CD4-positive, alpha-beta memory T cell (primary cell): ENCODE measurements at regions not wholly inside any gene's neighbourhood (a gene's known extent, or its start where the extent isn't known, plus 50 kb on each side); places are given as distances from the start of the nearest gene placed in this dataset.
A peak's percentile ranks its signal among the peaks of the same experiment; 100 is the strongest.
"Not testable (repeated sequence)": the region's sequence is repeated elsewhere in the genome, so short reads cannot be mapped to it uniquely, and the experiment has no call there.

Experiments used
- CTCF ChIA-PET: fragments of 350-600 bp; sonication (Branson Sonifier 250); formaldehyde crosslinking; loops from one replicate; lab custom pipeline; 2021; ENCODE audit warnings: inconsistent platforms; ENCODE audit not compliant: partially characterized antibody; lab: Charles Lee
- POLR2A ChIA-PET: fragments of 350-600 bp; sonication (Branson Sonifier 250); formaldehyde crosslinking; loops from one replicate; lab custom pipeline; 2021; ENCODE audit not compliant: partially characterized antibody; lab: Charles Lee
- DNase-seq, 5 donors: peaks; one replicate each; pipeline versions ENCODE4 v3.0.0 to v3.0.0-alpha.2; 2020 to 2022; ENCODE audit warnings: mixed read lengths in 1 of 5
- H3K27ac ChIP-seq: one replicate; pipeline ENCODE4 v1.7.0; 2013; ENCODE audit warnings: low read depth, low read length
- H3K27me3 ChIP-seq: 2 replicates; pipeline ENCODE4 v1.7.0; 2013; ENCODE audit warnings: mild to moderate bottlenecking, low read length, moderate library complexity; ENCODE audit not compliant: insufficient read depth
- H3K36me3 ChIP-seq: 2 replicates; pipeline ENCODE4 v1.7.0; 2013; ENCODE audit warnings: mild to moderate bottlenecking, low read length, moderate library complexity; ENCODE audit not compliant: insufficient read depth
- H3K4me1 ChIP-seq: 2 replicates; pipeline ENCODE4 v1.7.0; 2013; ENCODE audit warnings: mild to moderate bottlenecking, low read length, moderate library complexity; ENCODE audit not compliant: insufficient read depth
- H3K4me3 ChIP-seq, 2 donors: one replicate each; pipeline ENCODE4 v1.7.0; 2013; ENCODE audit warnings: low read length in 2 of 2, mild to moderate bottlenecking in 1 of 2
- H3K9me3 ChIP-seq, 2 donors: one replicate each; pipeline ENCODE4 v1.7.0; 2013; ENCODE audit warnings: low read length in 2 of 2, control low read depth in 1 of 2; ENCODE audit not compliant: control insufficient read depth in 1 of 2
- H3K27ac Mint-ChIP-seq, 7 donors: one replicate each; pipeline ENCODE4 v1.8.0; 2020 to 2021; ENCODE audit warnings: mixed read lengths in 7 of 7, mild to moderate bottlenecking in 6 of 7, inconsistent platforms in 3 of 7, moderate library complexity in 3 of 7
- H3K27me3 Mint-ChIP-seq, 2 donors: one replicate each; pipeline ENCODE4 v1.8.0; 2020 to 2021; ENCODE audit warnings: mixed read lengths in 2 of 2
- H3K36me3 Mint-ChIP-seq, 2 donors: one replicate each; pipeline ENCODE4 v1.8.0; 2020 to 2021; ENCODE audit warnings: mixed read lengths in 2 of 2, inconsistent platforms in 1 of 2, mild to moderate bottlenecking in 1 of 2
- H3K4me1 Mint-ChIP-seq, 4 donors: one replicate each; pipeline ENCODE4 v1.8.0; 2020 to 2021; ENCODE audit warnings: mixed read lengths in 4 of 4, mild to moderate bottlenecking in 1 of 4
- H3K4me3 Mint-ChIP-seq, 8 donors: one replicate each; pipeline ENCODE4 v1.8.0; 2020 to 2021; ENCODE audit warnings: mixed read lengths in 8 of 8, mild to moderate bottlenecking in 7 of 8, moderate library complexity in 6 of 8, inconsistent platforms in 3 of 8
- H3K9me3 Mint-ChIP-seq, 8 donors: one replicate each; pipeline ENCODE4 v1.8.0; 2020 to 2021; ENCODE audit warnings: mixed read lengths in 8 of 8, mild to moderate bottlenecking in 5 of 8, inconsistent platforms in 3 of 8, moderate library complexity in 1 of 8
- intact Hi-C: fragments of 100-400 bp; cut with micrococcal nuclease; formaldehyde crosslinking; loops from one replicate; pipeline ENCODE4 v1.15.1; 2023

DNA sequence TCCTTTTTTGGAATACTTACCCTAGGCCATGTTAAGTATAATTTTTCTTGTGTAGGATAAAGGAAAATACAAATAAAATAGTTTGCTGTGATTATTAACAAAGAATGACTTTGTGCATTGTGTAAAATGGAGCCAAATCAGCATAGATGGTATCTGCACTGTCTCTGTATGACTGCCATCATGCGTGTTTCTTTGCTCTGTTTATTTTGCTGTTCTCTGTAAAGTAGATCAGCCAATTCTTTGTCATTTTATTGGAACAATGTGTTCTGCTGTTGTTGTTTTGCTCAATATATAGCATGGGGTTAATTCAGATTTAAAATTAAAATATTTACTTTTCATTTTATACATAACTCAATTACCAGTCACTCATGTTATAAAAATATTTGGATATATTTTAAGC is 181.3 kb upstream of the UBE2E3 start:
- POLR2A ChIA-PET, result no interaction called here

DNA sequence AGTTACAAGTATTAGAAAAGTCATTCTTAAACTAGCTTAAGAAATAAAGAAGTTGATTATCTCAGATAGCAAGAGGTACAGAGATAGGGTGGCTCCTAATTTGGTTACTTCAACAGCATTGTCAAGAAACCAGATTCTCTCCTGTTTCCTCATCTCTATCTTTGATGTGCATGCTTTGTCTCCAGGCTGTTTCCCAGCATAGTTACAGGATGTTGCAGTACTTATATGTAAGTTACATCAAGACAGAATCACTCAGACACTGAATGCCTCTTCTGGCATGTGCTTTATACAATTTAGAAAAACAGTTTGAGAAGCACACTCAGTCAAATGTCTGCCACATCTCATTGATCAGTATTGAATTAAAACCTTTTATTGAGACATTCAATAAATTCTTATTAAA is 189.5 kb upstream of the UBE2E3 start:
- H3K27ac Mint-ChIP-seq, result no peak overlapping the region
- no peaks in the 10 kb centered on the region for H3K36me3 ChIP-seq
- no peak overlapping the region for H3K4me3 ChIP-seq
- no peak overlapping the region for H3K27ac ChIP-seq
- intact Hi-C loops, result no loop called here
- no peaks in the 10 kb centered on the region for H3K4me1 ChIP-seq
- H3K27me3 Mint-ChIP-seq, result peaks cover 6 to 7% of the 10 kb centered on the region in 2 donors
- no peaks in the 10 kb centered on the region for H3K27me3 ChIP-seq
- DNase-seq, result no peak
- H3K9me3 Mint-ChIP-seq, result no peaks in the 10 kb centered on the region
- H3K36me3 Mint-ChIP-seq, result no peaks in the 10 kb centered on the region
- CTCF ChIA-PET, result no interaction called here
- no peaks in the 10 kb centered on the region for H3K4me1 Mint-ChIP-seq
- no peak overlapping the region for H3K4me3 Mint-ChIP-seq
- no peaks in the 10 kb centered on the region for H3K9me3 ChIP-seq
- POLR2A ChIA-PET, result no interaction called here

More for the DNA sequence above, 181.3 kb upstream of the UBE2E3 start:
- H3K4me3 ChIP-seq, result no peak overlapping the region
- no peaks in the 10 kb centered on the region for H3K36me3 ChIP-seq
- intact Hi-C loops, result no loop called here
- Mint-ChIP-seq H3K27me3 (peaks cover 0 to 1% of the 10 kb centered on the region in 2 donors), H3K4me1 (no peaks in the 10 kb centered on the region), H3K27ac (no peak overlapping the region), H3K9me3 (no peaks in the 10 kb centered on the region), H3K4me3 (no peak overlapping the region), H3K36me3 (no peaks in the 10 kb centered on the region)
- H3K27ac ChIP-seq, result no peak overlapping the region
- DNase-seq, result no peak
- no peaks in the 10 kb centered on the region for H3K4me1 ChIP-seq
- CTCF ChIA-PET, result no interaction called here
- H3K27me3 ChIP-seq, result no peaks in the 10 kb centered on the region
- no peaks in the 10 kb centered on the region for H3K9me3 ChIP-seq

DNA sequence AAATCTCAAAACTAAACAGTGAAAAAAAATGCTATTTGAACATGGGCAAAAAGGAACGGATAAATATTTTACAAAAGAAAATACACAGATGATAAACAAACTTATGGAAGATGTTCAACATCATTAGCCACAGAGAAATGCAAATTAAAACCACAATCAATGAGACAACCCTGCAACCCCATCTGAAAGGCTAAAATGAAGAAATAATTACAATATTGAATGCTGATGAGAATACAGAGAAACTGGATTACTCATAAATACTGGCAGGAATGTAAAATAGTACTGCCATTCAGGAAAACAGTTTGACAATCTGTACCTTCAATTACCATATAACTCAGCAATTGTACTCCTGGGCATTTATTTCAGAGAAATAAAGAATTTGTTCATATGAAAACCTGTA is 193.1 kb upstream of the UBE2E3 start:
- no peaks in the 10 kb centered on the region for H3K9me3 ChIP-seq
- no peaks in the 10 kb centered on the region for H3K4me1 ChIP-seq
- no peaks in the 10 kb centered on the region for H3K36me3 Mint-ChIP-seq
- DNase-seq, result no peak
- peaks cover 0 to 6% (median 0%) of the 10 kb centered on the region in 8 donors for H3K9me3 Mint-ChIP-seq
- H3K27ac ChIP-seq, result no peak overlapping the region
- no peaks in the 10 kb centered on the region for H3K27me3 ChIP-seq
- H3K27ac Mint-ChIP-seq, result no peak overlapping the region
- no peak overlapping the region for H3K4me3 ChIP-seq
- intact Hi-C loops, result no loop called here
- H3K36me3 ChIP-seq, result no peaks in the 10 kb centered on the region
- H3K4me1 Mint-ChIP-seq, result no peaks in the 10 kb centered on the region
- H3K27me3 Mint-ChIP-seq, result peaks cover 3 to 7% of the 10 kb centered on the region in 2 donors
- CTCF ChIA-PET, result no interaction called here
- POLR2A ChIA-PET, result no interaction called here
- H3K4me3 Mint-ChIP-seq, result no peak overlapping the region

DNA sequence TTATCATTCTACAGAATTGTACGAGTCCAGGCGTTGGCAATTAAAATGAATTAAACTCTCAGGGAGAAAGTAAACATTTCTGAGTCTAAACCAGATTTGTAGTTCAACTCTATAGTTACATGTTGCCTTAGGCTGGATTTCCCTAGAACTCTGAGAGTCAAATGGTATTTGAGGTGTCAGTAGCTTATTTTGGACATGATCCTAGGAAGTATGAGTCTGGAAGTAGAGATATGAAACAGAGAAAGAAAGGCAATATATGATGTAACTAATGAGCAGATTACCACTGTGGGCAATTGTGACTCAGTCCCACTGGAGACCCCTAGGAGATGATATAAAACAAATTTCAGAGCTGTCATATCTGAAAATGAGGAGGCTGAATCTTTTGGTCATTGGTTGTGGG is 199.1 kb upstream of the UBE2E3 start:
- Mint-ChIP-seq H3K4me1 (no peaks in the 10 kb centered on the region), H3K27ac (no peak overlapping the region), H3K9me3 (peaks cover 0 to 6% (median 0%) of the 10 kb centered on the region in 8 donors), H3K4me3 (no peak overlapping the region), H3K36me3 (no peaks in the 10 kb centered on the region), H3K27me3 (no peaks in the 10 kb centered on the region)
- CTCF ChIA-PET, result no interaction called here
- Histone ChIP-seq H3K4me1 (no peaks in the 10 kb centered on the region), H3K36me3 (no peaks in the 10 kb centered on the region), H3K4me3 (no peak overlapping the region), H3K27me3 (no peaks in the 10 kb centered on the region), H3K27ac (no peak overlapping the region), H3K9me3 (no peaks in the 10 kb centered on the region)
- DNase-seq, result no peak
- intact Hi-C loops, result no loop called here
- POLR2A ChIA-PET, result no interaction called here

DNA sequence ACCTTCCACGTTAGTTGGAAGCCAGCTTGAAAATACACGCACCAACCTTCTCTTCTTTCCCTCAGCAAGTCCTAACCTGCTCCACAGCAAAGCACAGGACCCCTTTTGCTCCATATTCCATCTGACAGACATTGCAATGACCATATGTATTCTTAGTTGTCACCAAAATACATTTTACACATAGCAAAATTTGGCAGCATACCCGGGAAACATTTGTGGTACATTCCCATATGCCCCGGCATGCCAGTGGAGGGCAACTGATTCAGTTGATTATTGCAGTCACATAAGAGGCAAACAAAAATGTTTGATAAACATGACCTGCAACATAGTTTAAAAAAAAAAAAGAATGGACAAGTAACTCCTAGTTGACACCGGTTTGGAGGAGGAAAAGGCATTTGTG is 202.1 kb upstream of the UBE2E3 start:
- Mint-ChIP-seq H3K4me1 (no peaks in the 10 kb centered on the region), H3K9me3 (peaks cover 0 to 4% (median 0%) of the 10 kb centered on the region in 8 donors), H3K4me3 (peak overlapping the region in 1 of 8 donors; percentile 5), H3K27me3 (no peaks in the 10 kb centered on the region), H3K36me3 (no peaks in the 10 kb centered on the region), H3K27ac (no peak overlapping the region)
- no peak overlapping the region for H3K27ac ChIP-seq
- no peaks in the 10 kb centered on the region for H3K9me3 ChIP-seq
- no peaks in the 10 kb centered on the region for H3K36me3 ChIP-seq
- ChIA-PET CTCF (no interaction called here), POLR2A (no interaction called here)
- H3K4me3 ChIP-seq, result no peak overlapping the region
- H3K27me3 ChIP-seq, result no peaks in the 10 kb centered on the region
- H3K4me1 ChIP-seq, result no peaks in the 10 kb centered on the region
- DNase-seq, result no peak
- intact Hi-C loops, result no loop called here

DNA sequence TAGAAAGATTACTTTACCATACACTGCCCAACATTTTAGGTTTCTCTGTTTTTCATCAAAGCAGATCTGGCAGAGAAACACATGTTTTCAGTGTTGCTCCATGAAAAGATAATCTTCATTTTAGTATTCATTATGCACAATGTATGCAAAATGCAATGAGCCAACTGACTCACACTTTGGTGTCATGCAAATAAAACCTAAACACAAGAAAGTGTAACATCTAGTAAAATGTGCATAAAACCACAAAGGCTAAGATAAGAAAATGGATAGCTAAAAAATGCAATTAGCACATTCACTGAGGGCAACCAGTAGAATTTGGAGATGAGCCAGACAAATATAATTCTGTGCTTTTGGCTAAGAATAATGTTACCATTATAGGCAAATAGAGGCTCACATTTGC is 203.5 kb upstream of the UBE2E3 start:
- Histone ChIP-seq H3K27me3 (no peaks in the 10 kb centered on the region), H3K4me1 (no peaks in the 10 kb centered on the region)
- POLR2A ChIA-PET, result no interaction called here

DNA sequence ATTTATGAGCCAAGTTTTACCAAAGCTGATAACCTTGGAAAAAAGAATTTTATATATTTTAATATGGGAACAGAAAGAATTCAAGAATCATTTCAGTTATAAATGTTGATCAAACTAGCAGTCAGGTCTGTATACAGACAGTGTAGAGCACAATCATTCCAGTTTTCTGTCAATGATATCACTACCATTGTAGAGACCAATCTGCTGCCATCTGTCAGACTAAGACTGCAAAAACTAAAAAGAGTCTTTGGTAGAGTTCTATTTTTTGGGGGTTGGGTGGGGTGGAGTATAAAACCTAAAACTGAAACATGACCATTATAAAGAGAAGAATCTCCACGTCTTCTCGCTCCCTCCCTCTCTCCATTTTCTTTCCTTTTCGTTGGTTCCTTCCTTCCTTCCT is 204.7 kb upstream of the UBE2E3 start:
- no peak overlapping the region for H3K27ac ChIP-seq
- ChIA-PET CTCF (no interaction called here), POLR2A (no interaction called here)
- H3K27ac Mint-ChIP-seq, result no peak overlapping the region
- no peaks in the 10 kb centered on the region for H3K4me1 Mint-ChIP-seq
- DNase-seq, result no peak
- no peaks in the 10 kb centered on the region for H3K27me3 ChIP-seq
- intact Hi-C loops, result no loop called here
- no peaks in the 10 kb centered on the region for H3K36me3 ChIP-seq
- no peak overlapping the region for H3K4me3 Mint-ChIP-seq
- H3K9me3 Mint-ChIP-seq, result no peaks in the 10 kb centered on the region
- H3K4me1 ChIP-seq, result no peaks in the 10 kb centered on the region
- no peak overlapping the region for H3K4me3 ChIP-seq
- H3K36me3 Mint-ChIP-seq, result no peaks in the 10 kb centered on the region
- no peaks in the 10 kb centered on the region for H3K27me3 Mint-ChIP-seq
- H3K9me3 ChIP-seq, result no peaks in the 10 kb centered on the region

More for the DNA sequence above, 203.5 kb upstream of the UBE2E3 start:
- Mint-ChIP-seq H3K4me1 (no peaks in the 10 kb centered on the region), H3K9me3 (peaks cover 0 to 1% (median 0%) of the 10 kb centered on the region in 8 donors), H3K4me3 (no peak overlapping the region), H3K36me3 (no peaks in the 10 kb centered on the region), H3K27me3 (no peaks in the 10 kb centered on the region), H3K27ac (no peak overlapping the region)
- intact Hi-C loops, result no loop called here
- no peak overlapping the region for H3K4me3 ChIP-seq
- H3K36me3 ChIP-seq, result no peaks in the 10 kb centered on the region
- CTCF ChIA-PET, result no interaction called here
- H3K9me3 ChIP-seq, result no peaks in the 10 kb centered on the region
- DNase-seq, result no peak
- H3K27ac ChIP-seq, result no peak overlapping the region

DNA sequence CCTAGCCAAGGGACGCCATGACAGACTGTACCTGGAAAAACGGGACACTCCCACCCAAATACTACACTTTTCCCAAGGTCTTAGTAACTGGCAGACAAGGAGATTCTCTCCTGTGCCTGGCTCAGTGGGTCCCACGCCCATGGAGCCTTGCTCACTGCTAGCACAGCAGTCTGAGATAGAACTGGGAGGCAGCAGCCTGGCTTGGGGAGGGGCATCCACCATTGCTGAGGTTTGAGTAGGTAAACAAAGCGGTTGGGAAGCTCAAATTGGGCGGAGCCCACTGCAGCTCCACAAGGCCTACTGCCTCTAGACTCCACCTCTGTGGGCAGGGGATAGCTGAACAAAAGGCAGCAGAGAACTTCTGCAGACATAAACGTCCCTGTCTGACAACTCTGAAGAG is 215.1 kb upstream of the UBE2E3 start:
- H3K9me3 Mint-ChIP-seq, H3K36me3 ChIP-seq, H3K27me3 Mint-ChIP-seq, CTCF ChIA-PET, H3K27ac Mint-ChIP-seq, DNase-seq, H3K4me3 ChIP-seq, H3K27me3 ChIP-seq, H3K4me3 Mint-ChIP-seq, H3K9me3 ChIP-seq, H3K4me1 ChIP-seq, H3K4me1 Mint-ChIP-seq, POLR2A ChIA-PET, H3K27ac ChIP-seq, H3K36me3 Mint-ChIP-seq, intact Hi-C loops: not testable (repeated sequence)
